ENCODE measurements at regions not wholly inside any gene's neighbourhood (a gene's known extent, or its start where the extent isn't known, plus 50 kb on each side); places are given as distances from the start of the nearest gene placed in this dataset.

DNA sequence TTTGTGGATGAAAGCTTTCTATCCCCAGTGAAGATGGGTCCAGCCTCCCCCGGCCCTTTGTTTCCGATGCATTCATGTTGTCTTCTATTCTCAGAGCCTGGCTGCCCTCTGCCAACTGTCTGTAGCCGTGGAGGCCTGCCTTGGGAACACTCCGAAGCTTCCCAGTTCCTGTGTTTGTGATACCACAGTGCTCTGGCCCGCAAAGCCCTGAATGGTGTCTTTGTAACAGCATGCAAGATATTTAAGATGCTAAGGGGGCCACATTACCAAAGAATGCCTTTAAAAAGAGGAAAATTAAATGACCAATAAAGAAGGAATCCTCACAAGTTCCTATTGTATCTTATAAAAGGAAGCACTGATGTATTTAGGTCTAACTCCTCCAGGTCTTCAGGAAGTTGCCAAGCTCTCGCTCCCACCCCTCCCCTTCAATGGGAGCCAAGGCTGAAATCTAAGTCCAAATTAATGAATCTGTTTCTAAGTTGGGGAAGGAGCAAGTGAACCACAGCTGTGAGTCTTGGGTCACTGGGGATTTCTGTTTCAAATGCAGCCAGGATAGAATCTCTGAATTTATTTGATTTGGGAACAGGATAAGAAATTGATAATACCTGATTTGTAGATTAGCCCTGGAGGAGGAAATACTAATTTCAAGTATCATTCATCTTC, 596.1 kb downstream of the QKI start:
- Histone ChIP-seq H2AFZ (ENCODE audit: low read depth) (no peak overlapping the region), H3K4me1 (ENCODE audit: low read depth, poor library complexity, severe bottlenecking) (no peaks in the 10 kb centered on the region), H3K27me3 (ENCODE audit: insufficient read depth, low read depth) (no peaks in the 10 kb centered on the region), H3K9ac (no peak overlapping the region), H4K20me1 (ENCODE audit: insufficient read depth) (no peaks in the 10 kb centered on the region), H3K27ac (no peak overlapping the region), H3K4me2 (no peak overlapping the region), H3K79me2 (ENCODE audit: insufficient read depth, low read depth) (no peaks in the 10 kb centered on the region), H3K36me3 (ENCODE audit: insufficient read depth) (no peaks in the 10 kb centered on the region), H3K4me3 (IDR thresholded peaks at IDR 0.05; ENCODE audit: insufficient read depth, low read depth, low read length) (no peak overlapping the region)
- TF ChIP-seq, protein P1, sequence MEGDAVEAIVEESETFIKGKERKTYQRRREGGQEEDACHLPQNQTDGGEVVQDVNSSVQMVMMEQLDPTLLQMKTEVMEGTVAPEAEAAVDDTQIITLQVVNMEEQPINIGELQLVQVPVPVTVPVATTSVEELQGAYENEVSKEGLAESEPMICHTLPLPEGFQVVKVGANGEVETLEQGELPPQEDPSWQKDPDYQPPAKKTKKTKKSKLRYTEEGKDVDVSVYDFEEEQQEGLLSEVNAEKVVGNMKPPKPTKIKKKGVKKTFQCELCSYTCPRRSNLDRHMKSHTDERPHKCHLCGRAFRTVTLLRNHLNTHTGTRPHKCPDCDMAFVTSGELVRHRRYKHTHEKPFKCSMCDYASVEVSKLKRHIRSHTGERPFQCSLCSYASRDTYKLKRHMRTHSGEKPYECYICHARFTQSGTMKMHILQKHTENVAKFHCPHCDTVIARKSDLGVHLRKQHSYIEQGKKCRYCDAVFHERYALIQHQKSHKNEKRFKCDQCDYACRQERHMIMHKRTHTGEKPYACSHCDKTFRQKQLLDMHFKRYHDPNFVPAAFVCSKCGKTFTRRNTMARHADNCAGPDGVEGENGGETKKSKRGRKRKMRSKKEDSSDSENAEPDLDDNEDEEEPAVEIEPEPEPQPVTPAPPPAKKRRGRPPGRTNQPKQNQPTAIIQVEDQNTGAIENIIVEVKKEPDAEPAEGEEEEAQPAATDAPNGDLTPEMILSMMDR (conservative IDR thresholded peaks at IDR 0.05; ENCODE audit: low read depth, low read length): no peak

DNA sequence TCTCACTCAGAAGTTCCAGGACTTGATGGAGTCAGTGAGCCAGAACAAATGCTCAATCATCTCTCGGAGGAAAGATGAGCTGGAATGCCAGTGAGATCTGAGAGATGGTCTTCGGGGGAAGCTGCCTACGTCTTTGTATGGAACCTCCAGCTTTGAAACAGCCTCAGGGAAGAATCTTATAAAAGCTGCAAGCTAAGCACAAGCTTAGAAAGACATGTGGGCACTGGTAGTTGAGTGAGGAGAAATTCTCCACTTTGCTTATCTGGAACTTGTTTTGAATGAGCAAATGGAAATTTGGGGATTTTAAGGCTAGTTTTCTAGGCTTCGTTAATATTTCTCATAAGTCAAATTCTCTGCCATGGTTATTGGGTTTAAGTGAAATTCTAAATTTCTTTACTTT, 594.4 kb downstream of the QKI start:
- no peaks in the 10 kb centered on the region for H4K20me1 ChIP-seq (ENCODE audit: insufficient read depth)
- H2AFZ ChIP-seq (ENCODE audit: low read depth): no peak overlapping the region
- no peak overlapping the region for H3K4me2 ChIP-seq
- no peak overlapping the region for H3K27ac ChIP-seq
- no peaks in the 10 kb centered on the region for H3K27me3 ChIP-seq (ENCODE audit: insufficient read depth, low read depth)
- no peaks in the 10 kb centered on the region for H3K79me2 ChIP-seq (ENCODE audit: insufficient read depth, low read depth)
- H3K4me3 ChIP-seq (IDR thresholded peaks at IDR 0.05; ENCODE audit: insufficient read depth, low read depth, low read length): no peak overlapping the region
- no peaks in the 10 kb centered on the region for H3K4me1 ChIP-seq (ENCODE audit: low read depth, poor library complexity, severe bottlenecking)
- TF ChIP-seq, protein P1 (conservative IDR thresholded peaks at IDR 0.05; ENCODE audit: low read depth, low read length): no peak
- no peaks in the 10 kb centered on the region for H3K36me3 ChIP-seq (ENCODE audit: insufficient read depth)
- H3K9ac ChIP-seq: no peak overlapping the region

DNA sequence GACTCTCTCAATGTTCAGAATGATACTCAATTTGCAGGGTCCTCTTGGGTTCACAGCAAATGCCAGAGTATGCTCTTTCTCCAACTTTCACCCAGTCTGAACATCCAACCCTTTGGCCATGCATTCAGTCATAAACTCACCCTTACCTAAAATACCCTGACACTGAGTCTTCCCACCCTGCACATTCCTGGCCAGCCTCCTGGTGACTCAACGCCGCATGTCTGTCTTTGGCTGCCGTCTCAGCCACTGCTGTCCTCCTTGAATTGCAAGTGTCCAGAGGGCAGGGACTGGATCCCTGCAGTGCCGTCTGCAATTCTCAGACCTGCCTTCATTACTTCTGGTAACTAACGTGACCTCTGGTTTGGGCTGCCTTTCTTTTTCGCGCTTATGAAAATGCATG, 593.4 kb downstream of the QKI start:
- H3K27ac ChIP-seq: no peak overlapping the region
- no peaks in the 10 kb centered on the region for H3K79me2 ChIP-seq (ENCODE audit: insufficient read depth, low read depth)

DNA sequence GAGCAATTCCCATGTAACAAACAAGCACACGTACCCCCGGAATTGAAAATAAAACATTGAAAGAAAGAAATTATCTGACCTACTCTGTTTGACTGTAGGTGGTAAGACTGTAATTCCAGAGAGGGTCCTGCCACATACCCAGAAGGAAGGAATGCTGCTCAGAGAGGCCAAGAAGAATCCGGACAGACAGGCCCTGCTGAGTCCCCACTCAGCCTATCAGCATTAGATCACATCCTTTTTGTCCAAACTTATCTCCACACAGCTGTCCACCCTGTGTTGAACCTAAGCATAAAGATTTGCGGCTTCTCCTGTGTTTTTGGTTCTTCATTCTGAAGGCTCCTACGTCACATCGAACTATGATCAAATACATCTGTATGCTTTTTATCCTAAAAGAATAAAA, 591.9 kb downstream of the QKI start:
- TF ChIP-seq, protein P1 (conservative IDR thresholded peaks at IDR 0.05; ENCODE audit: low read depth, low read length): no peak

More for the DNA sequence above, 593.4 kb downstream of the QKI start:
- H3K4me1 ChIP-seq (ENCODE audit: low read depth, poor library complexity, severe bottlenecking): no peaks in the 10 kb centered on the region
- no peak overlapping the region for H3K4me3 ChIP-seq (IDR thresholded peaks at IDR 0.05; ENCODE audit: insufficient read depth, low read depth, low read length)
- H3K27me3 ChIP-seq (ENCODE audit: insufficient read depth, low read depth): no peaks in the 10 kb centered on the region
- H3K36me3 ChIP-seq (ENCODE audit: insufficient read depth): no peaks in the 10 kb centered on the region
- H4K20me1 ChIP-seq (ENCODE audit: insufficient read depth): no peaks in the 10 kb centered on the region
- no peak overlapping the region for H2AFZ ChIP-seq (ENCODE audit: low read depth)
- no peak overlapping the region for H3K9ac ChIP-seq
- TF ChIP-seq, protein P1 (conservative IDR thresholded peaks at IDR 0.05; ENCODE audit: low read depth, low read length): no peak
- H3K4me2 ChIP-seq: no peak overlapping the region

More for the DNA sequence above, 591.9 kb downstream of the QKI start:
- Histone ChIP-seq H3K9ac (no peak overlapping the region), H3K27ac (no peak overlapping the region), H3K79me2 (ENCODE audit: insufficient read depth, low read depth) (no peaks in the 10 kb centered on the region), H3K4me1 (ENCODE audit: low read depth, poor library complexity, severe bottlenecking) (no peaks in the 10 kb centered on the region), H4K20me1 (ENCODE audit: insufficient read depth) (no peaks in the 10 kb centered on the region), H3K4me3 (IDR thresholded peaks at IDR 0.05; ENCODE audit: insufficient read depth, low read depth, low read length) (no peak overlapping the region), H3K27me3 (ENCODE audit: insufficient read depth, low read depth) (no peaks in the 10 kb centered on the region), H2AFZ (ENCODE audit: low read depth) (no peak overlapping the region), H3K36me3 (ENCODE audit: insufficient read depth) (no peaks in the 10 kb centered on the region), H3K4me2 (no peak overlapping the region)
